ENCODE measurements at regions not wholly inside any gene's neighbourhood (a gene's known extent, or its start where the extent isn't known, plus 50 kb on each side); places are given as distances from the start of the nearest gene placed in this dataset.
"Not testable (repeated sequence)": the region's sequence is repeated elsewhere in the genome, so short reads cannot be mapped to it uniquely, and the experiment has no call there.

DNA sequence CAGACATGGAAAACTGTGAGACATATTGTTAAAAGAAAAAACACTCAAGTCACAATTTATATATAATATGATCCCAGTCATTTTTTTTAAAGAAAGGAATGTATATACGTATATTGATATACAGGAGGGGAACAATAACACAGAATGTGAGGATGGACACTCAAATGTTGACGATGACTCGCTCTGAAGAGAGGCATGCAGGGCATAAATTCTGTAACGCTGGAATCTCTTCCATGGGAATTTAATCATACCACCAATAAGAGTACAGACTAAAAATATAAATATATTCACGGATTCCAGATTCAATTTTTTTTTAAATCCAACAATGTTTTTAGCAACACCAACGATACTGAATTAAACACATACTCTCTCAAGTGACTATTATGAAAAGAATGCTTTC lies 106.9 kb upstream of the CCDC28A start:
- DNase-seq = no peak

GRCh38 chr6:138667408-138667807 lies 106.2 kb upstream of the CCDC28A start:
- DNase-seq = no peak

DNA sequence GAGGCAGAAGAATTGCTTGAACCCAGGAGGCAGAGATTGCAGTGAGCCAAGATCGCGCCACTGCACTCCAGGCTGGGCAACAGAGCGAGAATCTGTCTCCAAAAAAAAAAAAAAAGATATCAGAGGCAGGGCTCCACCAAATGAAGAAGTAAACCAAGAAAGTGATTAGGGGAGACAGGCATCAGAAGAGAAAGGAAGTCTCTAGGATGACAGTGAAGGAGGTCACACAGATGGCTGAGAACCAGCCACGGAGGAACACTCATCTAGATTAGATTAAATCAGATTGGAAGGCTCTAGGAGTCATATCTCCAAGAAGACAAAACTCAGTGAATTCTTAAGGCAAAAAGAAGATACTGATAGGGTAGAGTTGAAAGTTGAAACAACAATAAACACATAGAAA lies 102.2 kb upstream of the CCDC28A start:
- no peak for DNase-seq

GRCh38 chr6:138673346-138674014 lies 100.1 kb upstream of the CCDC28A start:
- peak; percentile 86 for DNase-seq

DNA sequence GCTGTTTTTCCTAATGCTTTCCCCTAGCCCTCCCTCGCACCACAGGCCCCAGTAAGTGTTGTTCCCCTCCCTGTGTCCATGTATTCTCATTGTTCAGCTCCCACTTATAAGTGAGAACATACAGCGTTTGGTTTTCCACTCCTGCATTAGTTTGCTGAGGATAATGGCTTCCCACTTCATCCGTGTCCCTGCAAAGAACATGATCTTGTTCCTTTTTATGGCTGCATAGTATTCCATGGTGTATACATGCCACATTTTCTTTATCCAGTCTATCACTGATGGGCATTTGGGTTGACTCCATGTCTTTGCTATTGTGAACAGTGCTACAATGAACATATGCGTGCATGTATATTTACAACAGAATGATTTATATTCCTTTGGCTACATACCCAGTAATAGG lies 99.1 kb upstream of the CCDC28A start:
- not testable (repeated sequence) for DNase-seq

GRCh38 chr6:138677538-138677937 lies 96.0 kb upstream of the CCDC28A start:
- no peak for DNase-seq

- DNase-seq = no peak
Observed at GRCh38 chr6:138678168-138678567, 95.4 kb upstream of the CCDC28A start.

GRCh38 chr6:138680085-138680484 lies 93.5 kb upstream of the CCDC28A start:
- peak; percentile 24 for DNase-seq

GRCh38 chr6:138681627-138682026 lies 91.9 kb upstream of the CCDC28A start:
- no peak for DNase-seq

DNA sequence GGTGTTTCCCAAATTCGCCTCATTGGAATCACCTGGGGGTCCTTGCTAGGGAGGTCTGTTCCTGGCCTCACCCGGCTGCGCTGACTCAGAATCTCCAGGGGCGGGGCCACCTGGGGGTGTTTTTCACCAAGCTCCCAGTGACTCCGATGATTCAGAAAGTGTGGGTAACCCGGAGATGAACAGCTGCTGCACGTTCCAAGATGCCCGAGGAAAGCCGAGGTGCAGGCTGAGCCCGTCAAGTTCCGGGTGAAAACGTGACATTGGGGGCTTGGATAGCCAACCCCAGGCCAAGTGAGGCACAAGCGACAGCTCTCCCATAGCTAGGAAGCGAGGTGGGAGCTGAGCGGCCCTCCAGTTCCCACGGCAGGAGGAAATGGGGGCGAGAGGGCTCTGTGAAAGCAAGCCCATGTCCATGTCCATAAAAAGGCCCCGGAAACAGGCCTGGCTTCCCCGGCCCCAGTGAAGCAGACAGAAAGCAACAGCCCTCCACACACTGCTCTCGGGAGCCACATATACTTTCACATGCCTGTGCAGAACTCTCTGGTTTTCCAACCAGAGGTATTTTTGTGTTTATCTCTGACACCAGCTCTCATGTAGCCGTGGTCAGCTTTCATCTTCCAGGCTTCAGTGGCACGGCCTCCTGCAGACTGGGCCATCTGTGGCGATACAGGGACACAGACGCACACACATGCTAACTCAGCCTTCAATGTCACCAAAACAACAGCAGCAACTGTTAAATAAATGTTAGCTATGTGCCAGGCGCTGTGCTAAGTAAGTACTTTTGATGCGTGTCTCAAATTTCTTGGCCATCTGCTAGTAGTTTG lies 90.7 kb upstream of the CCDC28A start:
- DNase-seq = no peak

DNA sequence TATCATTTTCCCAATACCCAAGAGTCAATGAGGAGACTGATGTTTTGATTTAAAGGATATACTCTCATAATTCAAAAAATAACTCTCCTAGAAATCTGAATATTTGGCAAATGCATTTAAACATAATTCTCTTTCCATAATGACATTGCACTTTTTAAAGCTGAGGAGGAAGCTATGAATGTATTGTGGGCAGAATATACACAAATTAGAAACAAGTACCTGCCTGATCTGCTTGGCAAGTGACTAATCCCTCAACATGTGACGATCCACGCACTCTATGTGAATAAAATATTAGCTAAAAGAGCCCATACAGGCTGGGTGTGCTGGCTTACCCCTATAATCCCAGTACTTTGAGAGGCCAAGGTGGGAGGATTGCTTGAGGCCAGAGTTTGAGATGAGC lies 88.3 kb upstream of the CCDC28A start:
- DNase-seq = no peak

DNA sequence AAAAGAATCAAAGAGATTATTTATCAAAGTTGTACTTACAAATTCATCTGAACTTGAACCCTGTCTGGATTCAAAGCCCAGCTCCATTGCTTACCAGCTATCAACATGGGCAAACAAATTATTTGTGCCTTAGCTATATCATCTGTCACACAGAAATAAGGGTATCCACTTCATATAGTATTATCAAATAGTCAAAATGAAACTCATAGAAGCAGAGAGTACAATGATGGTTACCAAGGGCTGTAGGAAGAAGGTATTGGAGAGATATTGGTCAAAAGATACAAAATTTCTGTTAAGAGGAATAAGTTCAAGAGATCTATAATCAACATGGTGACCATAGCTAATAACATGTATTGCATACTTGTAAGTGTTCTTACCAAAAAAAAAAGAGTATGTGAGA lies 87.8 kb upstream of the CCDC28A start:
- no peak for DNase-seq

DNA sequence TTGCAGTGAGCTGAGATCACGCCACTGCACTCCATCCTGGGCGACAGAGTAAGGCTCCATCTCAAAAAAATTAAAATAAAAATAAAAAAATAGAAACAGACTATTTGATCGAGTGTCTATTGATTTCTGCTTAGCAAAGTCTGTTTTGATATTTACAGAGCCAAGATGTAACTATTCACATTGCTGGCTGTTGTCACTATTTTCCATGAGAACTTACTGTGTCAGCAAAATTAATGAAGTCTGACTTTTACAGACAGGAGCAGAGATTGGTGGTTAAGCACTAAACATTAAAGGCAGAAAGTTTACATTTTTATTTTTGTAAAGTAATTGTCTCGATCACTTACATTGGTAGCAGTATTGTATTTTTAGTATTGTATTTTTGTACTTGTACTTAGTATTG lies 85.0 kb upstream of the CCDC28A start:
- DNase-seq = no peak

- DNase-seq = no peak
Observed at GRCh38 chr6:138689849-138690248, 83.7 kb upstream of the CCDC28A start.

GRCh38 chr6:138690975-138691594 lies 82.5 kb upstream of the CCDC28A start:
- no peak for DNase-seq

DNA sequence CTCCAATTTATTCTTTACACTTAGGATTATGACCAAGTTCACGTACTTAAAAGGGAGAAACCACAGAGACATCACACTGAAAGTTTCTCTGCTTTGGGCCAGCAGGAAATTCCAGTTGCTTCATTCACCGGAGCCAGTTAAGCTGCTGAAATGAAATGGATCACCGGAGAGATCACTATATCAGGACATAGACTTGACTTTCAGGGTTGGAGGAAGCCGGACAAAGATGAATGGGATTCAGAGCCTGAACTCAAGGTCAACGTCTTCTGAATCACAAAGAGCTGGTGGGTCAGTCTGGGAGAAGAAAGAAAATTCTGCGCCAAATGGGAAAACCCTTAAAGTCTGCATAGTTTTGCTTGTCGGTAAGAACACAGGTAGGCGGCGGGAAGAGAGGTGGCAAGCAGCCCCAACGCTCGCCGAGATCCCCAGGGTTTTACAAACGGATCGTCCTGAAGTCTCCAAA lies 81.9 kb upstream of the CCDC28A start:
- peak; percentile 27 for DNase-seq

DNA sequence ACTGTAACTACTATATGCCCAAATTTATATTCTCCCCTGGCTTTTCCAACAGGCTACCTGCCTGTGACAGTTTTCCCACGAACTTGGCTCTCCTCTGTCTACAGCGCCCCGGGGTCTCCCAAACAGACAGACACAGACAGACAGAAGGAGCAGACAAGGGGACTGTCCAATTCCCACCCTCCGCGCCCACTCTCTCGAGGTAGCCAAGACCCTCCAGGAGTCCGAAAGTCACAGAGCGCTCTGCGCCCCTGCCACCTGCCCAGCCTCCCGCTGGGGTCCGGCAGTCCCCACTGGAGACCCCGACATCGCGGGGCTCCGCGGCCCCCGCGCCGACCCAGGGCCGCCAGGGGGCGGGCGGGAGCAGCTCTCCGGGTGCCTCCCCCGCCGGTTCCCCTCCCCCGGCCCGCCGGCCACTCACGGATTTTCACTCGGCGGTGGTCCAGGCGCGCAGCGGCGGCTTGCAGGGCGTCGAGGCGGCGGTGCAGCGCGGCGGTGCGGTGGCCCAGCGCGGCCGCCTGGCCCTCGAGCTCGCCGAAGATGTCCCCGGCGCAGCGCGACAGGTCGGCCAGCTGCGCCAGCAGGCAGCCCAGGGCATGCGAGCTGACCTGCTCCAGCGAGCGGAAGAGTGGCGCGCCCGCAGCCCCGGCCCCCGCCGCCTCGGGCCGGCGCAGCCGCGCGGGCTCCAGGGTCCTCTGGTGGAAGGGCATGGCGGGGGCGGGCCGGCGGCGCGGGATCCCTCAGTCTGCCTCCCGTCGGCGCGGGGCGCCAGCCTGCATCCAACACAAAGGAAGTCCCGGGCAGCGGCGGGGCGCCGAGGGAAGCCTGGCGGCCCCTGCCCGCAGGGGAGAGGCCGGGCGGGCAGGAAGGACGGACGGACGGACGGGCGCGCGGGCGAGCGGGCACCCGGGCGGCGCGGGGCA lies 81.3 kb upstream of the CCDC28A start:
- peak; percentile 75 for DNase-seq

DNA sequence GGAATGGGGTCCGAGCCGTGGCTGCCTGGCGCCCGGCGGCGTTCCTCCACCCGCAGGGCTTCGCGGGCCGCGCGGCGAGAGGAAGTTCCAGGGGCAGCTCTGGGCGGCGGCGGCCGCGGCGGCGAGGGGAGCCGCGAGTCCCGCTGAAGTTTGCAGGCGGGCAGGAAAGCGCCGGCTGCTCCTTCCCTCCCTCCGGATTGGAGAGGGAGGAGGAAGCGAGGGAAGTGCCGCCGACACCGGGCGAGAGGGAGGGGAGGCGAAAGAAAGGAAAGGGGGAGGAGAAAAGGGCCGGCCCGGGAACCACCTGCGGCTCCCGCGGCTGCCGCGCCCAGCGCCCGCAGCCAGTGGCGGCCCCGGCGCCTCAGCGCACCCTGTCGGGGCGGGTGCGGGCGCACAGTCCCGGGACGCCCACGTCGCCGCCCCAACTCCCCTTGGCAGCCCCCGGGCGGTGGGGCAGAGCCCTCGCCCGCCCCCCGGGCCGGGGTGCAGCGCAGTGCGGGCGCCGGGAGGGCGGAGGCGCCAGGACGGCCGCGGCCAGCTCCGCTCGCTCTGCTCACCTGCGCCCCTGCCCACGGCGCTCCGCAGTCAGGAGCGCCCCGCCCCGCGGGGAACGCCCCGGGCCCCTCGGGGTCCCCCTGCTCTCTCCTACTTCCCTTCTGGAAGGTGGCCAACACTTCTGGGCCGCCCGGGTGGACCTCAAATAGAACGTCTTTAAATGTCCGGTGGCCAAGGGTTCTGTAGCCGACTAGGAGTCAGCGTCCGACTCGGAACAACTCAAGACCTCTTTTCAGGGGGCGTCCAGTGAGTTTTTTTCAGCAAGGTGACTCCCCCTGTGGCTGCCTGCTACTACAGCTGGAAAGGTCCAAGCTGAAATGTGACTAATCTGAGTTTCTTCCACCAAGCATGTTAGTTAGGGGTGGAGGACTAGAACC lies 80.3 kb upstream of the CCDC28A start:
- DNase-seq = peak; percentile 67

DNA sequence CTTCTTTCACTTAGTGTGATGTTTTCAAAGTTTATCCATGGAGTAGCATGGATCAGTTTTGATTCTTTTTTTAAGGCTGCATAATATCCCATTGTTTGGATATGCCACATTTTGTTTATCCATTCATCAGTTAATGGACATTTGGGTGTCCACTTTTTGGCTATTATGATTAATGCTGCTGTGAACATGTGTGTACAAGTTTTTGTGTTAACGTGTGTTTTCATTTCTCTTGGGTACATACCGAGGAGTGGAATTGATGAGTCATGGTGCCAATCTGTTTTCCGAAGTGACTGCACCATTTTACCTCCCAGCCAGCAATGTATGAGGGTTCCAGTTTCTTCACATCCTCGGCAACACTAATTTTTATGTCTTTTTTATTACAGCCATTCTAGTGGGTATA lies 78.4 kb upstream of the CCDC28A start:
- no peak for DNase-seq

- no peak for DNase-seq
Observed at GRCh38 chr6:138714493-138714892, 59.1 kb upstream of the CCDC28A start.

- peak; percentile 45 for DNase-seq
Observed at GRCh38 chr6:138716013-138716412, 57.6 kb upstream of the CCDC28A start.
